HepG2 (cell line): ENCODE measurements at regions not wholly inside any gene's neighbourhood (a gene's known extent, or its start where the extent isn't known, plus 50 kb on each side); places are given as distances from the start of the nearest gene placed in this dataset.

Experiments used
- ATAC-seq: fragments of 200-7000 bp; cut with Tn5 transposase; 3 replicates; pipeline ENCODE4 v1.9.1; 2020; ENCODE audit warnings: mild to moderate bottlenecking, moderate library complexity
- BruUV-seq: library from RNA; stranded (reverse); fragments of 400-500 nt; replicated peaks from 2 replicates; lab custom pipeline; 2021; lab: Mats Ljungman, UMichigan
- CTCF ChIA-PET: fragments of 300-600 bp; formaldehyde crosslinking; extraction: SDS; loops from one replicate; lab custom pipeline; 2021; ENCODE audit warnings: low total read pairs, inconsistent platforms, low intra/inter-chr PET ratio; lab: Yijun Ruan, JAX
- POLR2A ChIA-PET: fragments of 350-600 bp; sonication (Branson Sonifier 250); formaldehyde crosslinking; loops from one replicate; lab custom pipeline; 2020; ENCODE audit warnings: antibody characterized with exemption, inconsistent platforms; lab: Yijun Ruan, JAX
- DNase-seq: peaks from one replicate; pipeline ENCODE4 v3.0.0-alpha.2; 2015; ENCODE audit warnings: low spot score
- FAIRE-seq: peaks from 3 replicates; lab custom pipeline; 2011; peaks lifted over from hg19 to GRCh38; lab: Jason Lieb, UNC
- H2AFZ ChIP-seq: one replicate; pipeline ENCODE4 v1.6.1; 2011; ENCODE audit warnings: low read length, inconsistent platforms
- H3K27ac ChIP-seq: fragments of 300-600 bp; 3 replicates; pipeline ENCODE4 v1.8.0; 2011; ENCODE audit warnings: mixed run types, mild to moderate bottlenecking, mixed read lengths, low read length, inconsistent platforms; ENCODE audit not compliant: insufficient read depth; ENCODE audit errors: extremely low read length
- H3K27me3 ChIP-seq, 2 experiments: fragments of 200-600 bp in 1 of 2; 2 replicates in 1 of 2; 3 replicates in 1 of 2; pipeline versions ENCODE4 v1.6.0 to v1.8.0; 2011; ENCODE audit warnings: low read length in 2 of 2, mild to moderate bottlenecking in 2 of 2, moderate library complexity in 2 of 2, inconsistent platforms in 1 of 2; ENCODE audit not compliant: insufficient read depth in 2 of 2, control insufficient read depth in 1 of 2
- H3K36me3 ChIP-seq, 2 experiments: fragments of 200-600 bp in 1 of 2; replicated peaks in 1 of 2; 2 replicates in 1 of 2; 3 replicates in 1 of 2; pipeline versions ENCODE4 v1.5.1 to v1.8.0; 2011; ENCODE audit warnings: low read length in 2 of 2, inconsistent platforms in 1 of 2; ENCODE audit not compliant: insufficient read depth in 2 of 2, control insufficient read depth in 1 of 2
- H3K4me1 ChIP-seq: 2 replicates; pipeline ENCODE4 v1.5.1; 2012; ENCODE audit warnings: low read length, inconsistent platforms; ENCODE audit not compliant: insufficient read depth
- H3K4me2 ChIP-seq: 2 replicates; pipeline ENCODE4 v1.6.0; 2011; ENCODE audit warnings: low read depth, low read length, inconsistent platforms
- H3K4me3 ChIP-seq, 3 experiments: fragments of 200-600 bp in 1 of 3; sonication (generic), shearing (Covaris generic) in 1 of 3; replicated peaks in 1 of 3; 2 replicates each; pipeline ENCODE4 v1.5.1; 2011 to 2016; ENCODE audit warnings: low read length in 3 of 3, inconsistent platforms in 2 of 3, low read depth in 2 of 3, mild to moderate bottlenecking in 2 of 3, control low read depth in 1 of 3, mixed read lengths in 1 of 3; ENCODE audit not compliant: insufficient read depth in 1 of 3
- H3K79me2 ChIP-seq: one replicate; pipeline ENCODE4 v1.6.1; 2011; ENCODE audit warnings: low read length, inconsistent platforms; ENCODE audit not compliant: insufficient read depth
- H3K9ac ChIP-seq: 2 replicates; pipeline ENCODE4 v1.6.0; 2011; ENCODE audit warnings: mild to moderate bottlenecking, low read depth, low read length, inconsistent platforms; ENCODE audit not compliant: insufficient read depth
- H3K9me3 ChIP-seq: 2 replicates; pipeline ENCODE4 v1.5.1; 2012; ENCODE audit warnings: mild to moderate bottlenecking, low read length
- H4K20me1 ChIP-seq: 2 replicates; pipeline ENCODE4 v1.6.0; 2011; ENCODE audit warnings: inconsistent platforms, mild to moderate bottlenecking, low read length, moderate library complexity; ENCODE audit not compliant: insufficient read depth
- CAMTA2 ChIP-seq: sonication (generic); formaldehyde crosslinking; IDR thresholded peaks from 2 replicates; pipeline ENCODE4 v1.4.0; 2020; ENCODE audit warnings: mild to moderate bottlenecking, missing genetic modification reagents, borderline replicate concordance
- CERS6 ChIP-seq: sonication (generic); formaldehyde crosslinking; IDR thresholded peaks from 2 replicates; pipeline ENCODE4 v1.5.0; 2020; ENCODE audit warnings: missing genetic modification reagents
- FOXK2 ChIP-seq: fragments of 450-650 bp; IDR thresholded peaks from 2 replicates; pipeline ENCODE4 v1.6.1; 2016
- JARID2 ChIP-seq: sonication (generic); formaldehyde crosslinking; IDR thresholded peaks from 2 replicates; pipeline ENCODE4 v1.8.1; 2023; ENCODE audit warnings: missing genetic modification reagents, inconsistent platforms; ENCODE audit not compliant: insufficient replicate concordance
- KLF9 ChIP-seq: IDR thresholded peaks from 2 replicates; pipeline ENCODE4 v1.6.1; 2016; ENCODE audit warnings: low read depth
- NFKB2 ChIP-seq: sonication (generic); formaldehyde crosslinking; IDR thresholded peaks from 2 replicates; pipeline ENCODE4 v1.4.0; 2020; ENCODE audit warnings: missing genetic modification reagents, borderline replicate concordance
- SALL1 ChIP-seq: sonication (generic); formaldehyde crosslinking; IDR thresholded peaks from 2 replicates; pipeline ENCODE4 v1.8.0; 2022; ENCODE audit warnings: mild to moderate bottlenecking, missing genetic modification reagents
- SMAD3 ChIP-seq: sonication (generic); formaldehyde crosslinking; IDR thresholded peaks from 2 replicates; pipeline ENCODE4 v1.4.0; 2020; ENCODE audit warnings: missing genetic modification reagents
- SNRNP70 ChIP-seq: fragments of 200-400 bp; formaldehyde crosslinking; IDR thresholded peaks from 2 replicates; pipeline ENCODE4 v1.6.1; 2017; ENCODE audit warnings: mild to moderate bottlenecking, low read depth, low read length, moderate library complexity
- SRY ChIP-seq: sonication (generic); formaldehyde crosslinking; IDR thresholded peaks from 2 replicates; pipeline ENCODE4 v1.8.0; 2022; ENCODE audit warnings: mild to moderate bottlenecking, missing genetic modification reagents
- SUZ12 ChIP-seq: fragments of 150-350 bp; IDR thresholded peaks from 2 replicates; pipeline ENCODE4 v1.6.1; 2014; ENCODE audit warnings: low read depth, low read length
- ZFP62 ChIP-seq: sonication (generic); formaldehyde crosslinking; IDR thresholded peaks from 2 replicates; pipeline ENCODE4 v1.4.0; 2020; ENCODE audit warnings: missing genetic modification reagents
- ZFP90 ChIP-seq: sonication (generic); formaldehyde crosslinking; IDR thresholded peaks from 2 replicates; pipeline ENCODE4 v1.8.0; 2022; ENCODE audit warnings: missing genetic modification reagents, mild to moderate bottlenecking, inconsistent platforms, borderline replicate concordance
- ZMAT3 ChIP-seq: sonication (generic); formaldehyde crosslinking; conservative IDR thresholded peaks from 2 replicates; pipeline ENCODE4 v1.7.0; 2021; ENCODE audit warnings: missing genetic modification reagents
- ZNF10 ChIP-seq: sonication (generic); formaldehyde crosslinking; IDR thresholded peaks from 2 replicates; pipeline ENCODE4 v1.4.0; 2020; ENCODE audit warnings: mild to moderate bottlenecking, low read depth, missing genetic modification reagents, borderline replicate concordance
- ZNF496 ChIP-seq: sonication (generic); formaldehyde crosslinking; IDR thresholded peaks from 2 replicates; pipeline ENCODE4 v1.8.1; 2023; ENCODE audit warnings: mild to moderate bottlenecking, moderate library complexity, missing genetic modification reagents; ENCODE audit not compliant: insufficient replicate concordance
- ZNF816 ChIP-seq: sonication (generic); formaldehyde crosslinking; IDR thresholded peaks from 2 replicates; pipeline ENCODE4 v1.8.0; 2022; ENCODE audit warnings: missing genetic modification reagents, mild to moderate bottlenecking, borderline replicate concordance
- WGBS: methylation state at CpG from one replicate; pipeline ENCODE4 v1.1.6; 2017; ENCODE audit warnings: low lambda C conversion rate; 5-methylcytosine and 5-hydroxymethylcytosine counted together
- in situ Hi-C: cut with HindIII; loops from 2 replicates; pipeline ENCODE4 v1.10.0; 2017; ENCODE audit warnings: low pct_unique_long_range_greater_than_20kb; ENCODE audit not compliant: extremely low pct_ligation_motif_present
- intact Hi-C: fragments of 100-400 bp; cut with micrococcal nuclease; formaldehyde crosslinking; loops from one replicate; pipeline ENCODE4 v1.10.0; 2022; ENCODE audit not compliant: unreplicated experiment

- no peak for TF ChIP-seq SALL1 (CRISPR knock-in tag)
- no peak for TF ChIP-seq CAMTA2 (CRISPR knock-in tag)
- no peak for TF ChIP-seq ZNF816
- TF ChIP-seq ZFP90 (CRISPR knock-in tag): no peak
- TF ChIP-seq SNRNP70: no peak
- TF ChIP-seq FOXK2: no peak
- no peak for TF ChIP-seq SUZ12
- TF ChIP-seq, all 625 proteins: peak for 0
Observed at GRCh38 chr2:147520817-147521216, 324.0 kb upstream of the ACVR2A start (continued).

- Histone ChIP-seq H3K79me2 (no peaks in the 10 kb centered on the region), H3K4me3 (no peak overlapping the region), H4K20me1 (no peaks in the 10 kb centered on the region), H3K36me3 (no peaks in the 10 kb centered on the region), H3K4me1 (no peaks in the 10 kb centered on the region), H3K9ac (no peak overlapping the region), H3K4me2 (no peak overlapping the region), H3K27me3 (no peaks in the 10 kb centered on the region), H3K9me3 (no peaks in the 10 kb centered on the region), H3K27ac (no peak overlapping the region), H2AFZ (no peak overlapping the region)
- 37% methylated on average over 2 of the region's 2 CpGs for WGBS
- BruUV-seq: no TSS peak
- no peak for DNase-seq
- FAIRE-seq: no peak
- POLR2A ChIA-PET: no interaction called here
- in situ Hi-C loops: no loop called here
- ATAC-seq: no peak
- TF ChIP-seq ZNF10 (CRISPR knock-in tag) (no peak), CERS6 (CRISPR knock-in tag) (no peak), KLF9 (CRISPR knock-in tag) (no peak), ZFP62 (no peak), ZNF496 (CRISPR knock-in tag) (no peak), JARID2 (CRISPR knock-in tag) (no peak), ZMAT3 (CRISPR knock-in tag) (no peak), SMAD3 (CRISPR knock-in tag) (no peak), SRY (CRISPR knock-in tag) (no peak), NFKB2 (CRISPR knock-in tag) (no peak)
- CTCF ChIA-PET: no interaction called here
- intact Hi-C loops: no loop called here
Observed at GRCh38 chr2:147519178-147519577, 325.7 kb upstream of the ACVR2A start.
